ENCODE measurements at regions not wholly inside any gene's neighbourhood (a gene's known extent, or its start where the extent isn't known, plus 50 kb on each side); places are given as distances from the start of the nearest gene placed in this dataset.
A peak's percentile ranks its signal among the peaks of the same experiment; 100 is the strongest.

DNA sequence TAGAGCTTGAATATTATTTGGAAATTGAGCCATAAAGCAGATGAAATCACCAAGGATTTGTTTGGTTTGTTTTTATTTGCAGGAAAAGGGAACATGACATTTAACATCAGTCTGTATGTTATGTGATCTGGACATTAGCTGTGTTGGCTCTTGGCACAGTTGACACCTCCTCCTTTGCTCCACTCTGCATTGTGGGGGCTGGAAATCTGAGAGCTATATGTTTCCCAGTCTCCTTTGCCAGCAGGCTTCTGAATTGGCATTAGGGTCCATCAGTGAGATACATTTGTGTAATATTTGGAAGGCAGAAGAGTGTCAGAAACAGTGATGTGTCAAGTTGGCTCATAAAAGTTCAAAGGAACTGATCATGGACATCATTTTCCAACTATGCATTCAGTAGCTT is 322.1 kb upstream of the ATP2B1 start:
- H3K9ac ChIP-seq (ENCODE audit: insufficient read depth in 1 of 2, low read length in 2 of 2): no peak overlapping the region
- H3K27me3 ChIP-seq (ENCODE audit: control insufficient read depth in 3 of 3, insufficient read depth in 3 of 3, low read length in 2 of 3): no peaks in the 10 kb centered on the region
- DNase-seq: no peak
- H3K4me3 ChIP-seq: no peak overlapping the region
- TF ChIP-seq, protein P1, sequence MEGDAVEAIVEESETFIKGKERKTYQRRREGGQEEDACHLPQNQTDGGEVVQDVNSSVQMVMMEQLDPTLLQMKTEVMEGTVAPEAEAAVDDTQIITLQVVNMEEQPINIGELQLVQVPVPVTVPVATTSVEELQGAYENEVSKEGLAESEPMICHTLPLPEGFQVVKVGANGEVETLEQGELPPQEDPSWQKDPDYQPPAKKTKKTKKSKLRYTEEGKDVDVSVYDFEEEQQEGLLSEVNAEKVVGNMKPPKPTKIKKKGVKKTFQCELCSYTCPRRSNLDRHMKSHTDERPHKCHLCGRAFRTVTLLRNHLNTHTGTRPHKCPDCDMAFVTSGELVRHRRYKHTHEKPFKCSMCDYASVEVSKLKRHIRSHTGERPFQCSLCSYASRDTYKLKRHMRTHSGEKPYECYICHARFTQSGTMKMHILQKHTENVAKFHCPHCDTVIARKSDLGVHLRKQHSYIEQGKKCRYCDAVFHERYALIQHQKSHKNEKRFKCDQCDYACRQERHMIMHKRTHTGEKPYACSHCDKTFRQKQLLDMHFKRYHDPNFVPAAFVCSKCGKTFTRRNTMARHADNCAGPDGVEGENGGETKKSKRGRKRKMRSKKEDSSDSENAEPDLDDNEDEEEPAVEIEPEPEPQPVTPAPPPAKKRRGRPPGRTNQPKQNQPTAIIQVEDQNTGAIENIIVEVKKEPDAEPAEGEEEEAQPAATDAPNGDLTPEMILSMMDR (IDR thresholded peaks at IDR 0.05; ENCODE audit: control extremely low read depth, extremely low read depth): no peak
- H3K9me3 ChIP-seq (ENCODE audit: control insufficient read depth in 4 of 4, insufficient read depth in 3 of 4, low read length in 3 of 4): peaks cover 0 to 3% (median 0%) of the 10 kb centered on the region in 4 donors
- H3K36me3 ChIP-seq (ENCODE audit: control insufficient read depth in 4 of 4, insufficient read depth in 4 of 4, low read length in 4 of 4): no peaks in the 10 kb centered on the region
- peaks cover 0 to 11% (median 0%) of the 10 kb centered on the region in 5 donors for H3K4me1 ChIP-seq (ENCODE audit: control insufficient read depth in 5 of 5, insufficient read depth in 5 of 5, low read length in 5 of 5)
- ATAC-seq (ENCODE audit: insufficient read depth, low FRiP score): no peak
- H3K27ac ChIP-seq (ENCODE audit: low read depth in 1 of 2, low read length in 1 of 2): no peak overlapping the region

DNA sequence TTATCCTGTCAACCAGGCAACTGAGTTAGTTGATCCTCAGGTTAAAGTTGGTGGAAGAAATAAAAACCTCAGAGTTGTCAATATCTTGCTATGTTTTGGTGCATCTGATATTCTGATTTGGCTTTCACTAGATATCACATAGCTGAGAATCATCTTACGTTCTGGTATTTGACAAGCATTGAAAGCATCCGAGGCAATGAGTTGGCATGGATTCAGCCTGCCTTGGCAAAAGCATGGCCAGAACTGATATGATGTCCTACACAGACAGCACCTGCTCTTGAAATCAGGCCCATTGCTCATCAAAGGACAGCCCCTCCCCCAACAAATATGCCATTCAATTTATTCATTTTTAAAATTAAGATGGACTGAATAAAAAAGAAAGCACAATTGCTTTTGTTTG is 320.7 kb upstream of the ATP2B1 start:
- H3K9ac ChIP-seq (ENCODE audit: insufficient read depth in 1 of 2, low read length in 2 of 2): no peak overlapping the region
- 48 to 82% methylated on average over 2 of the region's 2 CpGs for WGBS, 2 donors
- TF ChIP-seq, protein P1 (IDR thresholded peaks at IDR 0.05; ENCODE audit: control extremely low read depth, extremely low read depth): no peak
- no peaks in the 10 kb centered on the region for H3K9me3 ChIP-seq (ENCODE audit: control insufficient read depth in 4 of 4, insufficient read depth in 3 of 4, low read length in 3 of 4)
- H3K4me1 ChIP-seq (ENCODE audit: control insufficient read depth in 5 of 5, insufficient read depth in 5 of 5, low read length in 5 of 5): peaks cover 0 to 11% (median 0%) of the 10 kb centered on the region in 5 donors
- H3K27me3 ChIP-seq (ENCODE audit: control insufficient read depth in 3 of 3, insufficient read depth in 3 of 3, low read length in 2 of 3): no peaks in the 10 kb centered on the region
- H3K36me3 ChIP-seq (ENCODE audit: control insufficient read depth in 4 of 4, insufficient read depth in 4 of 4, low read length in 4 of 4): no peaks in the 10 kb centered on the region
- DNase-seq (no peak), ATAC-seq (ENCODE audit: insufficient read depth, low FRiP score) (no peak)
- H3K27ac ChIP-seq (ENCODE audit: low read depth in 1 of 2, low read length in 1 of 2): no peak overlapping the region
- no peak overlapping the region for H3K4me3 ChIP-seq

DNA sequence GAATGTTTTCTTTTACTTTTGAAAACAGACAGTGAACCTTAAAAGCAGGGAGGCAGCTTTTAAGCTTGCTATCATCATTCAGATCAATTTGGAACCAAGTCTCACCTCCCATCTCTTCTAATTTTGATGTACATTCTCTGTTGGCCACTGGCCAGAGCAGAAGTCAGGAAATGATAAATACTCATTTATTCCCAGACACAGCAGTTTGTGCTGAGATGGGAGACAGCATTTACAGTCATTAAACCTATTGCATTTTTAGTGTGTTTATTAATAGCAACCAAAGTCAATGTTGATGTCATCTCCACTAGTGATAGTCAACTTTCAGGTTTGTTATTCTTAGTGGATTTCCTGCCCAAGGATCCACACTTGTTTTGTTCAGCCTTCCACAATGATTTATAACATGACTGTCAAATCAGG is 320.0 kb upstream of the ATP2B1 start:
- Histone ChIP-seq H3K27me3 (ENCODE audit: control insufficient read depth in 3 of 3, insufficient read depth in 3 of 3, low read length in 2 of 3) (no peaks in the 10 kb centered on the region), H3K36me3 (ENCODE audit: control insufficient read depth in 4 of 4, insufficient read depth in 4 of 4, low read length in 4 of 4) (no peaks in the 10 kb centered on the region), H3K27ac (ENCODE audit: low read depth in 1 of 2, low read length in 1 of 2) (no peak overlapping the region), H3K4me3 (no peak overlapping the region), H3K9ac (ENCODE audit: insufficient read depth in 1 of 2, low read length in 2 of 2) (no peak overlapping the region), H3K4me1 (ENCODE audit: control insufficient read depth in 5 of 5, insufficient read depth in 5 of 5, low read length in 5 of 5) (peaks cover 0 to 11% (median 0%) of the 10 kb centered on the region in 5 donors), H3K9me3 (ENCODE audit: control insufficient read depth in 4 of 4, insufficient read depth in 3 of 4, low read length in 3 of 4) (no peaks in the 10 kb centered on the region)
- ATAC-seq (ENCODE audit: insufficient read depth, low FRiP score) (no peak), DNase-seq (peak in 1 of 3 donors; percentile 23)
- TF ChIP-seq, protein P1 (IDR thresholded peaks at IDR 0.05; ENCODE audit: control extremely low read depth, extremely low read depth): no peak

DNA sequence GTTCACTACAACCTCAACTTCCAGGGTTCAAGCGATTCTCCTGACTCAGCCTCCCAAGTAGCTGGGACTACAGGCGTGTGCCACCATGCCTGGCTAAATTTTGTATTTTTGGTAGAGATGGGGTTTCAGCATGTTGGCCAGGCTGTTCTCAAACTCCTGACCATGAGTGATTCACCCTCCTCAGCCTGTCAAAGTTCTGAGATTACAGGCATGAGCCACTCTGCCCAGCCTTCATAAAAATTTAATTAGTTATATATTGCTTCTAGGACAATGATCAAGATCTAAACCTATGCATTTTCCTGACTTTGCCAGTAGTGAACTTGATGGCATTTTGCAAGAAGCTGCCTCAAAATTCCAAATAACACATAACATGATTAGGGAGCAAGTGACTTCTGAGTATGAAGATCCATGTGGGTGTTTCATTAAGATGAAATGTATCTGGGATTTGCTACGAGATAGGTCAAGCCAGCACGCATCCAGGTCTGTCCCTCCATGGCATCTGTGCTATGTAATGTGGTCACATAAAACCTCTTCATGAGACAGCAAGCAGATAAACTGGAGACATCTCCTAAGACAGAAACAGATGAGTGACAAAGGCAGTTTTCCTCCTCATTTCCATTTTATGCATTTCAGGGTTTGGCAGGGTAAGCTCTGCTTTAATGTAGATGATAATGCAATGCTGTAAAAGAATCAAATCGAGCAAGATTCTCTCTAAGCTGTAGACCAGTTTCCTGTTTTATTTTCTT is 319.4 kb upstream of the ATP2B1 start:
- H3K27ac ChIP-seq (ENCODE audit: low read depth in 1 of 2, low read length in 1 of 2): no peak overlapping the region
- peaks cover 0 to 11% (median 0%) of the 10 kb centered on the region in 5 donors for H3K4me1 ChIP-seq (ENCODE audit: control insufficient read depth in 5 of 5, insufficient read depth in 5 of 5, low read length in 5 of 5)
- no peaks in the 10 kb centered on the region for H3K36me3 ChIP-seq (ENCODE audit: control insufficient read depth in 4 of 4, insufficient read depth in 4 of 4, low read length in 4 of 4)
- H3K9ac ChIP-seq (ENCODE audit: insufficient read depth in 1 of 2, low read length in 2 of 2): no peak overlapping the region
- 81 to 82% methylated on average over 5 of the region's 5 CpGs for WGBS, 2 donors
- ATAC-seq (ENCODE audit: insufficient read depth, low FRiP score) (no peak), DNase-seq (no peak)
- TF ChIP-seq, protein P1 (IDR thresholded peaks at IDR 0.05; ENCODE audit: control extremely low read depth, extremely low read depth): no peak
- no peak overlapping the region for H3K4me3 ChIP-seq
- H3K27me3 ChIP-seq (ENCODE audit: control insufficient read depth in 3 of 3, insufficient read depth in 3 of 3, low read length in 2 of 3): no peaks in the 10 kb centered on the region
- no peaks in the 10 kb centered on the region for H3K9me3 ChIP-seq (ENCODE audit: control insufficient read depth in 4 of 4, insufficient read depth in 3 of 4, low read length in 3 of 4)

All from lung (tissue), 11 donors.